Activated naive CD4-positive, alpha-beta T cell treated with anti-CD3 and anti-CD28 coated beads, Interleukin-2, amount 50 U/mL, for 72 hours (primary cell): ENCODE measurements at regions not wholly inside any gene's neighbourhood (a gene's known extent, or its start where the extent isn't known, plus 50 kb on each side); places are given as distances from the start of the nearest gene placed in this dataset.
"Not testable (repeated sequence)": the region's sequence is repeated elsewhere in the genome, so short reads cannot be mapped to it uniquely, and the experiment has no call there.

Experiments used
- ATAC-seq, 2 donors: fragments of 150-1000 bp; cut with Tn5 transposase; 2 replicates each; pipeline ENCODE4 v1.10.0; 2021; ENCODE audit warnings: mild to moderate bottlenecking in 2 of 2, moderate library complexity in 2 of 2
- DNase-seq, 2 donors: peaks; one replicate each; pipeline ENCODE4 v3.0.0; 2021 to 2022; ENCODE audit warnings: low spot score in 2 of 2
- H3K27ac Mint-ChIP-seq, 2 donors: one replicate each; pipeline ENCODE4 v1.8.0; 2022; ENCODE audit warnings: mild to moderate bottlenecking in 2 of 2, mixed read lengths in 2 of 2
- H3K36me3 Mint-ChIP-seq, 2 donors: one replicate each; pipeline ENCODE4 v1.8.0; 2022; ENCODE audit warnings: mixed read lengths in 2 of 2
- H3K9me3 Mint-ChIP-seq, 2 donors: one replicate each; pipeline ENCODE4 v1.8.0; 2022; ENCODE audit warnings: mixed read lengths in 2 of 2

- DNase-seq: no peak
- peaks cover 7 to 14% of the 10 kb centered on the region in 2 donors for H3K9me3 Mint-ChIP-seq
- no peak for ATAC-seq
- peaks cover 0 to 5% of the 10 kb centered on the region in 2 donors for H3K36me3 Mint-ChIP-seq
- no peak overlapping the region for H3K27ac Mint-ChIP-seq
Observed at GRCh38 chr7:50939021-50939420, 156.3 kb upstream of the GRB10 start.

GRCh38 chr7:50937727-50938126, 155.0 kb upstream of the GRB10 start:
- ATAC-seq (no peak), DNase-seq (no peak)
- H3K36me3 Mint-ChIP-seq: peaks cover 0 to 5% of the 10 kb centered on the region in 2 donors
- no peak overlapping the region for H3K27ac Mint-ChIP-seq
- H3K9me3 Mint-ChIP-seq: peaks cover 7 to 18% of the 10 kb centered on the region in 2 donors

- H3K9me3 Mint-ChIP-seq: no peaks in the 10 kb centered on the region
Observed at GRCh38 chr7:50926049-50926448, 143.4 kb upstream of the GRB10 start.

GRCh38 chr7:50923476-50923875, 140.8 kb upstream of the GRB10 start:
- no peak overlapping the region for H3K27ac Mint-ChIP-seq
- H3K36me3 Mint-ChIP-seq: no peaks in the 10 kb centered on the region
- no peak for DNase-seq
- H3K9me3 Mint-ChIP-seq: no peaks in the 10 kb centered on the region
- no peak for ATAC-seq

More at GRCh38 chr7:50926049-50926448, 143.4 kb upstream of the GRB10 start:
- ATAC-seq (no peak), DNase-seq (no peak)
- Mint-ChIP-seq H3K36me3 (no peaks in the 10 kb centered on the region), H3K27ac (no peak overlapping the region)

GRCh38 chr7:50921114-50921813, 138.6 kb upstream of the GRB10 start:
- Mint-ChIP-seq H3K9me3 (no peaks in the 10 kb centered on the region), H3K27ac (no peak overlapping the region), H3K36me3 (no peaks in the 10 kb centered on the region)
- no peak for DNase-seq
- peak; percentile 7 to 35 for ATAC-seq

GRCh38 chr7:50920031-50920635, 137.4 kb upstream of the GRB10 start:
- no peaks in the 10 kb centered on the region for H3K9me3 Mint-ChIP-seq
- no peak for ATAC-seq
- DNase-seq: no peak
- no peaks in the 10 kb centered on the region for H3K36me3 Mint-ChIP-seq
- H3K27ac Mint-ChIP-seq: no peak overlapping the region

GRCh38 chr7:50915621-50916020, 132.9 kb upstream of the GRB10 start:
- no peak overlapping the region for H3K27ac Mint-ChIP-seq
- H3K9me3 Mint-ChIP-seq: no peaks in the 10 kb centered on the region

GRCh38 chr7:50914460-50914859, 131.8 kb upstream of the GRB10 start:
- no peaks in the 10 kb centered on the region for H3K9me3 Mint-ChIP-seq
- ATAC-seq (no peak), DNase-seq (no peak)
- H3K27ac Mint-ChIP-seq: no peak overlapping the region
- no peaks in the 10 kb centered on the region for H3K36me3 Mint-ChIP-seq

More at GRCh38 chr7:50915621-50916020, 132.9 kb upstream of the GRB10 start:
- H3K36me3 Mint-ChIP-seq: no peaks in the 10 kb centered on the region
- DNase-seq (no peak), ATAC-seq (no peak)

GRCh38 chr7:50908628-50909290, 126.1 kb upstream of the GRB10 start:
- no peak overlapping the region for H3K27ac Mint-ChIP-seq
- no peak for DNase-seq
- H3K36me3 Mint-ChIP-seq: no peaks in the 10 kb centered on the region
- no peak for ATAC-seq
- no peaks in the 10 kb centered on the region for H3K9me3 Mint-ChIP-seq

GRCh38 chr7:50898604-50899477, 116.1 kb upstream of the GRB10 start:
- not testable (repeated sequence) for ATAC-seq, DNase-seq, H3K9me3 Mint-ChIP-seq, H3K27ac Mint-ChIP-seq, H3K36me3 Mint-ChIP-seq

- H3K27ac Mint-ChIP-seq, H3K9me3 Mint-ChIP-seq, H3K36me3 Mint-ChIP-seq, ATAC-seq, DNase-seq: not testable (repeated sequence)
Observed at GRCh38 chr7:50887061-50887460, 104.4 kb upstream of the GRB10 start.

- H3K9me3 Mint-ChIP-seq: no peaks in the 10 kb centered on the region
- H3K36me3 Mint-ChIP-seq: no peaks in the 10 kb centered on the region
- DNase-seq (no peak), ATAC-seq (no peak)
- no peak overlapping the region for H3K27ac Mint-ChIP-seq
Observed at GRCh38 chr7:50872437-50872836, 89.7 kb upstream of the GRB10 start.

GRCh38 chr7:50869108-50869725, 86.5 kb upstream of the GRB10 start:
- Mint-ChIP-seq H3K27ac (no peak overlapping the region), H3K9me3 (no peaks in the 10 kb centered on the region), H3K36me3 (no peaks in the 10 kb centered on the region)
- ATAC-seq: no peak
- no peak for DNase-seq

GRCh38 chr7:50868426-50869100, 85.9 kb upstream of the GRB10 start:
- Mint-ChIP-seq H3K36me3 (no peaks in the 10 kb centered on the region), H3K27ac (no peak overlapping the region), H3K9me3 (no peaks in the 10 kb centered on the region)
- DNase-seq (no peak), ATAC-seq (no peak)

GRCh38 chr7:50867034-50867356, 84.3 kb upstream of the GRB10 start:
- DNase-seq: no peak
- Mint-ChIP-seq H3K9me3 (no peaks in the 10 kb centered on the region), H3K36me3 (no peaks in the 10 kb centered on the region), H3K27ac (no peak overlapping the region)
- no peak for ATAC-seq

- Mint-ChIP-seq H3K9me3 (no peaks in the 10 kb centered on the region), H3K27ac (no peak overlapping the region), H3K36me3 (no peaks in the 10 kb centered on the region)
- no peak for DNase-seq
- no peak for ATAC-seq
Observed at GRCh38 chr7:50866343-50867033, 83.8 kb upstream of the GRB10 start.
